Cardiac septum (tissue), 1 donor: ENCODE measurements at regions not wholly inside any gene's neighbourhood (a gene's known extent, or its start where the extent isn't known, plus 50 kb on each side); places are given as distances from the start of the nearest gene placed in this dataset.
"Not testable (repeated sequence)": the region's sequence is repeated elsewhere in the genome, so short reads cannot be mapped to it uniquely, and the experiment has no call there.

ENCODE experiments used
- DNase-seq: peaks from one replicate; pipeline ENCODE4 v3.0.0-alpha.2; 2020; ENCODE audit warnings: low spot score
- intact Hi-C: fragments of 100-400 bp; cut with DNase I; formaldehyde crosslinking; loops from one replicate; pipeline ENCODE4 v1.14.0; 2022
- donor health status: DM: no; HTN: no; CAD: no.

DNA sequence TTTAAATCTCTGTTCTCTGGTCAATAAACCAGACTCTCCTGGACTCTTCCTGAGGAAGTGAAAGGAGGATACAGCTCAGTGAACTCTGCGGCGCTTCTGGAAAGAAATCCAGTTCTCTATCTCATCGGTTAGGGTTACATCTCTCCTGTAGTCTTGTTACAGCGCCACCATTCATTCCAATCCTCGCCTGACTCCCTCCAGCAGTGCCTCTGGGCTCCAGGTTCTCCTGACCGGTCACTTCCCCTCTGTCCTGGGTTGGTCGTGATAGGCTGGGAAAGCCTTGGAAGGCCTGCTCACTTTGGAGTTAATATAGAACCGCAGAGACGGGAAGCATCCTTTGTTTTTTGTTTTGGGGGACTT is 97.0 kb upstream of the STOX2 start:
- intact Hi-C loops, result no loop called here
- DNase-seq, result no peak

- no peak for DNase-seq
- intact Hi-C loops, result no loop called here
Measured at GRCh38 chr4:183812567-183812966, 92.5 kb upstream of the STOX2 start.

DNA sequence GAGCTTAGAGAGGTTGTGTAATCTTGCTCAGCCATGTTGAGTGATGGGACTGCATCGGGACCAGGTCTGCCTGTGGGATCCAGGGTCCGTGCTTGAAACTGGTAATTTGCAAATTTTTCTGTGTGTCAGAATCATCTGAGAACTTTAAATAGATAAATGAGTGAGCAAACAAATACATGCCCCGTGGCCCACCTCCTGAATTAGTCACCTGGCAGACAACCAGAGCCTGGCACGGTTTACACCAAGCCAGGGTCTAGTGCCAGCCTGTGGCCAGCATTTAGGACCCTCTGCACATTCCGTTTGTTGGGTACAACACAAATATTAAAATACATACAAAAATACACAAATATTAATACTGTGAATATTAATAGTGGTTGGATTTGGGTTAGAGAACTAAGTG is 90.6 kb upstream of the STOX2 start:
- no peak for DNase-seq
- intact Hi-C loops, result no loop called here

DNA sequence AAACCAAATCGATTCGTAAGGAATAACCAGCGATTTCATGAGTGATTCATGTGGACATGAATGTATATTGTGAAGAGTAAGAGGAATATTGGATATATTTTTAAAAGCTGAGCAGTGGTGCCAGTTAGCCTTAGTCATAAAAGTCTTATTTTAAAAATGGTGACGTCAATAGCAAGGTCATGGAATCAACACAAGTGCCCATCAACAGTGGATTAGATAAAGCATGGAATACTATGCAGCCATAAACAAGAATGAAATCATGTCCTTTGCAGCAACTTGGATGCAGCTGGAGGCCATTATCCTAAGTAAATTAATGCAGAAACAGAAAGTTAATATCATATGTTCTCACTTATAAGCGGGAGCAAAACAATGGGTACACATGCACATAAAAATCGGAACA is 89.0 kb upstream of the STOX2 start:
- intact Hi-C loops, result no loop called here
- no peak for DNase-seq

GRCh38 chr4:183816882-183817509 is 88.1 kb upstream of the STOX2 start:
- intact Hi-C loops, result no loop called here
- DNase-seq, result no peak

DNA sequence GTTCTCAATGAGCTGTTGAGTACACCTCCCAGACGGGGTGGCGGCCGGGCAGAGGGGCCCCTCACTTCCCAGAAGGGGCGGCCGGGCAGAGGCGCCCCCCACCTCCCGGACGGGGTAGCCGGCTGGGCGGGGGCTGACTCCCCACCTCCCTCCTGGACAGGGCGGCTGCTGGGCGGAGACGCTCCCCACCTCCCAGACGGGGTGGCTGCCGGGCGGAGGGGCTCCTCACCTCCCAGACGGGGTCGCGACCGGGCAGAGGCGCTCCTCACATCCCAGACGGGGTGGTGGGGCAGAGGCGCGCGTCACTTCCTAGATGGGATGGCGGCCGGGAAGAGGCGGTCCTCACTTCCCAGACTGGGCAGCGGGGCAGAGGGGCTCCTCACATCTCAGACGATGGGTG is 86.5 kb upstream of the STOX2 start:
- DNase-seq, intact Hi-C loops: not testable (repeated sequence)

DNA sequence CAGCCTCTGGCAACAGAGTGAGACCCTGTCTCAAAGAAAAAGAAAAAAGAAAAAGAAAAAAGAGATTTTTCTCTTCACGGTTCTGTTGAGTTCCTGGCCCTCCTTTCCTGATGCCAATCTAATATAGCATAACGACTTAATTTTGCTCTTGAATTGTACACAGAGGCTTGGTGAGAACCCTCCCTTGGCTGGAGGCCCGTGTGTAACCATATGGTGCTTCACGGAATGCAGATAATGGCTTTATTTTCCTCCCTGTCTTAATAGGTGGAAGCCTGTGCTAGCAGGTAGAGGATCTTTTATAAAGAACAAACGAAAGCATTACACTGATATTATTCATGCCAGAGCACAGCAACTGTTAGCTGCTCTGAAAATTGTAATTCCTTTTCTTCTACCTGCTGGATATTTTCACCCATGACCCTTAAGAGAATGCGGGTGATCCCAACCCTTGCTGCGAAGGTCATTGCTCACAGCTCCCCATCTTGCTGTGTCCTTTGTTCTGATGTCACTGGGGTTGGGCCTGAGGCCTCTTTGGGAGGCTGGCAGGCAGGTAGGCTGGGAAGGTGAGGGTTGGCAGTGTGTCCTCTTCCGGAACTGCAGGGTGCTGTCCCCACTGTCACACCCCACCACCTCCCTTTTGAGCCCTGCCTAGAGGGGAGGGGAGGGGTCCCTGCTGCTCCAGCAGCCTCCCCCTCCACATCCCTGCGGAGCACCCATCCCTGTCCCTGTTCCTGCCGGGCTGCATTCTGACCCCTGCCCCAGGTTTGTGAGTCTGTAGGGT is 83.8 kb upstream of the STOX2 start:
- DNase-seq, result no peak
- intact Hi-C loops, result no loop called here

DNA sequence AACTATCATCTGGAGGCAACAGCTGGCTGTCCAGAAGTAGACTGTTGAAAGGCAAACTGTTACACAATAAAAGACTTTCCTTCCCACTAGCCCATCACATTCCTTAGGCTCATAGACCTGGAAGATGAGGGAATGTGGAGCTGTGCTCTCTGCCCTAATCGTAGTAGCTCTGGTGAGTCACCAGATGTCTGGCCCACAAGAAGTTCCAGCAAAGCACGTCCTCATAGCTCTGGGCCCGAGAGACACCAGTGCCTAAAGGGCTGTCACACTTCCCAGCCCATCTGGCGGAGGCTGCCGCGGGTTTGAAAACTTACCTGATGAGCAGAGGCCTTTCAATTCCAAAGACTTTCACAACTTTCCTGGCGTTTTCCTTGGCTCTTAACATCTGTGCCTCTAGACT is 81.7 kb upstream of the STOX2 start:
- intact Hi-C loops, result no loop called here
- no peak for DNase-seq

GRCh38 chr4:183825346-183825745 is 79.8 kb upstream of the STOX2 start:
- intact Hi-C loops, result no loop called here
- DNase-seq, result no peak

DNA sequence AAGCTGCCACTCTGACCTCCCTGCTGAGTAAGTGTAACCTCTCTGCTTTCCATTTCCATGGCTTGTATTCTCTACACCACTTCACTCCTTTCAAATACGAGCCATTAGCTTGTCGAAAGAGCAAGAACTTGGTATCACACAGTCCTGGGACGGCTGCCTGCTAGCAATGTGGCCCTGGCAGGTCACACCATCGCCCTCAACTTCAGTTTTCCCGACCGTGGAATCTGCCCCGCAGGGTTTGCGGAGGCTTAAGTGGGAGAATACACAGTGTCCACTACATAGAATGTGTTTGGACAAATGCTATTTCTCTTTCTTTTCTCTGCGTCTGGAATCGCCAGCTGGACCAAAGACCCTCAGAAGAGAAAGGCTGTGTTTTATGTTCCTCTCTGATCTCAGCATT is 78.6 kb upstream of the STOX2 start:
- no peak for DNase-seq
- intact Hi-C loops, result no loop called here

DNA sequence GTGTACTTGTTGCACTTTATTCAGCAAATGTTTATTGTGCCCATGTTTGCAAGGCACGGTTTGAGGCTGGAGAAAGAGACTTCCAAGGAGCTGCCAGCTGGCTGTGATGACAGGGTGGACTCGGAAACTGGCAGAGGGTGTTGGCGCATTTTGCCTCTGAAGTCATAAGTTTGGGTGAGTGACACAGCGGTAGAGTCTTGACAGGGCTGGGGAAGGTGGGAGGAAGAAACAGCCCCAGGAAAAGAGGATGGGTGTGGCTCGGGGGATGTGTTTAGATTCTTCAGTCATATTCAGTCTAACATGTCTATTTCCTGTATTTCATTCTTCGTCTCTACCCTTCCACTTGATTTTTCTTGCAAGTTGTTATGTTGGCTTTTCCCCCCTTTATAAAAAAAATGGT is 77.0 kb upstream of the STOX2 start:
- no peak for DNase-seq
- intact Hi-C loops, result no loop called here

DNA sequence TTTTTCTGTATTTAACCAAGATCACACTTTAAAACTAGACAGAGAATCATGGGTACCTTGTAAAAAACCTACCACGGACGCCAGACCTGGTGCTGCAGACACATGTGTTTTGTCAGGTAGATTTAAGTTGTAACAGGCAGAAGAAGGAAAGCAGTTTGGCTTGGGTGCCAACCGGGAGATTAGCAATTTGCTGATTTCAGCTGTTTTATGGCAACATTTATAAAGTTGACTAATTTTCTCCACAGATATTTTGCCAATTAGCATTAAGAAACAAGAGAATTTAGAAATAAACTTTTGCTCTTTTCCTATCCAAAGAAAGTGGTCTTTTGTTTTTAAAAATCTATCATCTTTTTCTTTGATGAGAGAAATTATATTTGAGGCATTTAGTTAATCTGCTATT is 76.3 kb upstream of the STOX2 start:
- DNase-seq, result no peak
- intact Hi-C loops, result no loop called here

GRCh38 chr4:183830438-183830985 is 74.6 kb upstream of the STOX2 start:
- no peak for DNase-seq

GRCh38 chr4:183831026-183831446 is 74.1 kb upstream of the STOX2 start:
- intact Hi-C loops, result no loop called here
- no peak for DNase-seq

More at GRCh38 chr4:183830438-183830985, 74.6 kb upstream of the STOX2 start:
- intact Hi-C loops, result no loop called here

- intact Hi-C loops, result no loop called here
- DNase-seq, result no peak
Measured at GRCh38 chr4:183831683-183832082, 73.4 kb upstream of the STOX2 start.

- DNase-seq, result no peak
- intact Hi-C loops, result no loop called here
Measured at GRCh38 chr4:183832776-183833450, 72.2 kb upstream of the STOX2 start.

DNA sequence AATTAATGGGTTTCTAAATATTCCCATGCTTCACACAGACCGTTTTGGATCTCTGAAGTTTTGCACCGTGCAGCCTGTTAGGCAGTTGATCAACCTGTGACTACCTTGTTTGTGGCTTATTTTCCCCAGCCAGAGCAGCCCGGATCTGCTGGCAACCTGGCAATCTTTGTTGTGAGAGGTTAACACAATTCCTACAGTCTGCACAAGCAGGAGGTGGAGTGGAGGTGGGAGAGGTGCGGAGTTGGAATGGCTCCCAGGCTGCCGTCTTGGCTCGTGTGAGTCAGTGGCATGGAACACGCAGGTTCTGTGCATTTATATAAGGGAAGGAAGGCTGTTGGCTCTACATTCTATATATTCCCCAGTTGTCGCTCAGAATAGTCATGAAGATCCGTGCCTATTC is 70.9 kb upstream of the STOX2 start:
- no peak for DNase-seq
- intact Hi-C loops, result no loop called here

GRCh38 chr4:183837222-183837621 is 67.9 kb upstream of the STOX2 start:
- DNase-seq, result no peak
- intact Hi-C loops, result loop anchor here (5.0 kb wide), 1 partner anchor 415 kb away; no protein-coding TSS in a partner anchor

DNA sequence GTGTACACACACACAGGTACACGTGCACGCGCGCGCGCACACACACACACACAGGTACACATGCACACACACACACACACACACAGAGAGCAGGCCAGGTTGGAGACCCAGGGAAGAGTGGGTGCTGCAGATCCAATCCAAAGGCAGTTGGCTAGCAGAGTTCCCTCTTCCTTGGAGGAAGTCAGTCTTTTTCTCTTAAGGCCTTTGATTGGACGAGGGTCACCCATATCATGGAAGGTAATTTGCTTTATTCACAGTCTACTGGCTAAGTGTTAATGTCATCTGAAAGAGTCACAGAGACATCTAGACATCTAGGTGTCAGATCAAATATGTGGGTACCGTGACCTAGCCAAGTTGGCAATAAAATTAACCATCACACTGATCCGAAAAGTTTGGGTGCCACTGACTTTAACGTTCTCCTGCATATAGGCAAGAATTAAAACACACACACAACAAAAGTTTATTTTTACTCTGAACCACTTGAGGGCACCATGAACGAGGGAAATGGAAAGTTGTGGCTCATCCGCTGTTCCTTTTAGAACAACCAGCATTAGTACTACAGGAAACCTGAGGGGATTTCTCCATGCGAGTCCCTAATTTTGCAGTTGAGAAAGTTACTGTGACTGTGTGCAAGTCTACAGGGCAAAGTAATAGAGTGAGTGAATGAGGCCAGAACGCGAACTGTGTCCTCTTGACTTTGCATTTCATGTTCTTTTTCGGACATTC is 66.0 kb upstream of the STOX2 start:
- no peak for DNase-seq
- intact Hi-C loops, result loop anchor here (5.0 kb wide), 1 partner anchor 413 kb away; no protein-coding TSS in a partner anchor

DNA sequence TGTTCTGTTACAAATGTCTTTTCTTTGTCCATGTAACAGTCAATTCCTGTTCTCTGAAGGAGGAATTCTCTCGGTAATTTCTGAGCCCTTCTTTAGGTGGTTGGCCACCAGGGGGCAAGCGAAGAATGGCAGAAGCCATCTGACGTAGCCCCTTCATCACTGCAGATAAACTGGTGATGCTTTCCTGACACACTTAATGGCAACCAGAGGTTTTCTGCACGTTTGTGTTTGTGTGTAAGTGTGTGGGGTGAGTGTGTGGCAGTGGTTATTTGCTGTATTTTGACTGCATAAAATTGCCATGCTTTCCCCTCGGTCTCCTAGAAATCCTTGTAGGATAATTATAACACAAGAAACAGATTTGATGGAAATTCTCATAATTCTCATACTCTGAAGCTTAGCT is 64.8 kb upstream of the STOX2 start:
- DNase-seq, result no peak
- intact Hi-C loops, result loop anchor here (1.0 to 5.0 kb wide), 5 partner anchors 64 to 328 kb away; partner anchors contain the start of gene STOX2
